Uterus (tissue), 3 donors: ENCODE measurements at regions not wholly inside any gene's neighbourhood (a gene's known extent, or its start where the extent isn't known, plus 50 kb on each side); places are given as distances from the start of the nearest gene placed in this dataset.

Experiments
- DNase-seq, 2 donors: peaks; one replicate each; pipeline ENCODE4 v3.0.0-alpha.2; 2019 to 2020
- H3K27ac ChIP-seq, 2 donors: fragments of 200-600 bp; sonication (generic); 1 replicate in 1 of 2; 2 replicates in 1 of 2; pipeline ENCODE4 v1.5.1; 2016 to 2018
- H3K27me3 ChIP-seq, 2 donors: fragments of 200-600 bp; sonication (generic); one replicate each; pipeline ENCODE4 v1.5.1; 2018 to 2019; ENCODE audit warnings: control low read depth in 1 of 2
- H3K36me3 ChIP-seq, 2 donors: fragments of 200-600 bp; sonication (generic); one replicate each; pipeline ENCODE4 v1.5.1; 2019; ENCODE audit warnings: control low read depth in 1 of 2
- H3K4me1 ChIP-seq, 2 donors: fragments of 200-600 bp; sonication (generic); one replicate each; pipeline ENCODE4 v1.5.1; 2018 to 2019; ENCODE audit warnings: control low read depth in 1 of 2
- H3K4me3 ChIP-seq, 2 donors: fragments of 200-600 bp; sonication (generic); 1 replicate in 1 of 2; 2 replicates in 1 of 2; pipeline ENCODE4 v1.5.1; 2018 to 2019; ENCODE audit warnings: mild to moderate bottlenecking in 1 of 2
- H3K9me3 ChIP-seq, 2 donors: fragments of 200-600 bp; sonication (generic); one replicate each; pipeline ENCODE4 v1.5.1; 2019; ENCODE audit warnings: control low read depth in 1 of 2
- CTCF ChIP-seq, 4 experiments: fragments of 200-600 bp in 2 of 4; fragments of 450-650 bp in 2 of 4; sonication (generic) in 2 of 4; IDR thresholded peaks; one replicate each; pipeline ENCODE4 v1.5.1; 2016 to 2019; ENCODE audit warnings: antibody characterized with exemption in 4 of 4, mild to moderate bottlenecking in 2 of 4, moderate library complexity in 1 of 4
- POLR2A ChIP-seq, 2 donors: fragments of 450-650 bp; IDR thresholded peaks; one replicate each; pipeline ENCODE4 v1.6.1; 2016; ENCODE audit warnings: antibody characterized with exemption in 2 of 2, mild to moderate bottlenecking in 1 of 2, moderate library complexity in 1 of 2
- intact Hi-C: fragments of 100-400 bp; cut with DNase I; formaldehyde crosslinking; loops from one replicate; pipeline ENCODE4 v1.15.1; 2023; ENCODE audit warnings: low total_unique reads
- donor health status: DM: yes; HTN: yes; CAD: no.

- Histone ChIP-seq H3K27me3 (no peaks in the 10 kb centered on the region), H3K9me3 (no peaks in the 10 kb centered on the region), H3K4me3 (no peak overlapping the region), H3K4me1 (no peaks in the 10 kb centered on the region), H3K27ac (no peak overlapping the region), H3K36me3 (no peaks in the 10 kb centered on the region)
- intact Hi-C loops, result no loop called here
- DNase-seq, result no peak
- no peak for TF ChIP-seq CTCF (IDR thresholded peaks at IDR 0.05)
- no peak for TF ChIP-seq POLR2A (IDR thresholded peaks at IDR 0.05)
These were observed 588.7 kb upstream of the CDH6 start for GRCh38 chr5:30604648-30605262.

GRCh38 chr5:30600892-30601291 lies 592.6 kb upstream of the CDH6 start:
- intact Hi-C loops, result no loop called here
- H3K4me1 ChIP-seq, result no peaks in the 10 kb centered on the region
- no peak for DNase-seq

GRCh38 chr5:30596495-30597064 lies 596.9 kb upstream of the CDH6 start:
- Histone ChIP-seq H3K4me1 (no peaks in the 10 kb centered on the region), H3K36me3 (no peaks in the 10 kb centered on the region), H3K27me3 (no peaks in the 10 kb centered on the region), H3K9me3 (no peaks in the 10 kb centered on the region), H3K27ac (no peak overlapping the region), H3K4me3 (no peak overlapping the region)
- intact Hi-C loops, result no loop called here
- no peak for TF ChIP-seq POLR2A (IDR thresholded peaks at IDR 0.05)
- TF ChIP-seq CTCF (IDR thresholded peaks at IDR 0.05), result no peak
- no peak for DNase-seq

More at GRCh38 chr5:30600892-30601291, 592.6 kb upstream of the CDH6 start:
- no peaks in the 10 kb centered on the region for H3K9me3 ChIP-seq
- no peak overlapping the region for H3K27ac ChIP-seq
- H3K36me3 ChIP-seq, result no peaks in the 10 kb centered on the region
- H3K27me3 ChIP-seq, result no peaks in the 10 kb centered on the region
- TF ChIP-seq POLR2A (IDR thresholded peaks at IDR 0.05), result no peak
- no peak overlapping the region for H3K4me3 ChIP-seq

- Histone ChIP-seq H3K36me3 (no peaks in the 10 kb centered on the region), H3K27me3 (no peaks in the 10 kb centered on the region), H3K9me3 (no peaks in the 10 kb centered on the region), H3K27ac (no peak overlapping the region), H3K4me3 (no peak overlapping the region), H3K4me1 (no peaks in the 10 kb centered on the region)
- no peak for DNase-seq
- no peak for TF ChIP-seq POLR2A (IDR thresholded peaks at IDR 0.05)
- TF ChIP-seq CTCF (IDR thresholded peaks at IDR 0.05), result no peak
- intact Hi-C loops, result no loop called here
These were observed 599.2 kb upstream of the CDH6 start for GRCh38 chr5:30594331-30594730.

GRCh38 chr5:30592833-30593232 lies 600.7 kb upstream of the CDH6 start:
- Histone ChIP-seq H3K27ac (no peak overlapping the region), H3K4me1 (no peaks in the 10 kb centered on the region), H3K4me3 (no peak overlapping the region), H3K9me3 (no peaks in the 10 kb centered on the region), H3K36me3 (no peaks in the 10 kb centered on the region), H3K27me3 (no peaks in the 10 kb centered on the region)
- intact Hi-C loops, result no loop called here
- TF ChIP-seq CTCF (IDR thresholded peaks at IDR 0.05), result no peak
- no peak for TF ChIP-seq POLR2A (IDR thresholded peaks at IDR 0.05)
- DNase-seq, result no peak
